GM12865 (cell line): ENCODE measurements at regions not wholly inside any gene's neighbourhood (a gene's known extent, or its start where the extent isn't known, plus 50 kb on each side); places are given as distances from the start of the nearest gene placed in this dataset.

ENCODE experiments used
- DNase-seq: peaks from one replicate; pipeline ENCODE4 v3.0.0; 2010; ENCODE audit warnings: low read depth
- H3K4me3 ChIP-seq: 2 replicates; pipeline ENCODE4 v1.5.1; 2011; ENCODE audit warnings: mild to moderate bottlenecking, low read depth, low read length, control low read depth
- CTCF ChIP-seq: IDR thresholded peaks from 2 replicates; pipeline ENCODE4 v1.5.1; 2011; ENCODE audit warnings: low read length, control low read depth, low read depth, inconsistent platforms; ENCODE audit not compliant: insufficient read depth; ENCODE audit errors: missing control alignments

- TF ChIP-seq CTCF: no peak
- no peak for DNase-seq
- no peak overlapping the region for H3K4me3 ChIP-seq
Observed at GRCh38 chr18:73594749-73595148, 552.9 kb downstream of the FBXO15 start.

GRCh38 chr18:73593207-73593606 is 554.4 kb downstream of the FBXO15 start:
- no peak for TF ChIP-seq CTCF
- no peak for DNase-seq

GRCh38 chr18:73590950-73591349 is 556.7 kb downstream of the FBXO15 start:
- TF ChIP-seq CTCF: no peak
- H3K4me3 ChIP-seq: no peak overlapping the region
- no peak for DNase-seq

More at GRCh38 chr18:73593207-73593606, 554.4 kb downstream of the FBXO15 start:
- H3K4me3 ChIP-seq: no peak overlapping the region

DNA sequence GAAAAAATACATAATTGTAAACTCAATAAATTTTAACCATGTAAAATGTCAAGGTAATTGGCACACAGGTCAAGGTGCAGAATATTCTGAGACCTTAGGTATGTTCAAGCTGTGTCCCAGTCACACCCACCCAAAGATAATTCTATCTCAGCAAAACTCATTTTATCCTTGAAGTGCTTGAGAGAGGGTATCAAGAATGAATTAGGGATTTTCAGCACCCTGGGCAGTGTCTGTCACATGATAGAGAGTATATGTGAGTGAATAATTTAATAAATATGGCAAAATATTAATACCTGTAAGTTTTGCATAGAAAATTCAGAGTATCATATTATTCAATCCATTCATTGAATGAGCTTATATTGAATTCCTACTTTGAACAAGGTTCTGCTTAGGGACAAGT is 567.9 kb downstream of the FBXO15 start:
- TF ChIP-seq CTCF: no peak
- no peak for DNase-seq

DNA sequence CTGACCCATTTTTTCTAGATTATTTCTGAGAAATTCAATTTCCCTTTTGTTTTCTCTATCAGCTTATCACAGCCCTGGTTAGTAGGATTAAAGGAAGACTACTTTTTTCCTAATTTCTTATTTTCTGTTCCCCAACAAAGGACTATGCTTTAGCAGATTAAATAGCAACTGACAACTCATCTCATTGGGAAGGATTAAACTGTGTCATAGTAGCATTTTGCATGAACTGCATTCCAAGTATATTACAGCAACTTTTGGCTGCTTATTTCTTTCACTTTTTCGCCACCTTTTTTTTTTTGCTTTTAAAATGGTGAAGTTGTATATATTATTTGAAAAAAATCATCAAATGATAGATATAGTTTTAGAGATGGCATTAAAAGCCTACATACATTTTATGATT is 570.3 kb downstream of the FBXO15 start:
- H3K4me3 ChIP-seq: no peak overlapping the region
- DNase-seq: no peak
- TF ChIP-seq CTCF: no peak

More for the DNA sequence above, 567.9 kb downstream of the FBXO15 start:
- no peak overlapping the region for H3K4me3 ChIP-seq

- H3K4me3 ChIP-seq: no peak overlapping the region
- no peak for TF ChIP-seq CTCF
- DNase-seq: no peak
Observed at GRCh38 chr18:73563901-73564472, 583.6 kb downstream of the FBXO15 start.

DNA sequence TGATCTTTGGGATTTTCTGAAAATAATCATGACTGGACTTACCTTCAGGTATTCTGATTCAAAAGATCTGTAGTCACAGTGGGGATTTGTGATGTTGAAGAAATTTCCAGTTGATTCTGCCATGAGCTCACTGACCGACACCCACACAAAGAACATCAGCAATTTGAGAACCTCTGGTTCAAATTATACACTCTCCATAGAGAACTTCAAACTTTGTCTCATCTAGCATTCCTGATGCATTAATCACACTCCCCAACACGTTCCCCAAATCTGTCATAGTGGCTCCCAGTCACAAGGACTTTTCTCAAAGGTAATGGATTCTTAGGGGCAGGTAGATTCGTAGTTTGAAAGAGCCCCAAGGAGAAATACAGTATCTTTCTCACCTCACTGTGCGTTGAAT is 584.3 kb downstream of the FBXO15 start:
- H3K4me3 ChIP-seq: no peak overlapping the region
- TF ChIP-seq CTCF: no peak
- DNase-seq: no peak
